Cardiac fibroblast (primary cell): ENCODE measurements at regions not wholly inside any gene's neighbourhood (a gene's known extent, or its start where the extent isn't known, plus 50 kb on each side); places are given as distances from the start of the nearest gene placed in this dataset.
"Not testable (repeated sequence)": the region's sequence is repeated elsewhere in the genome, so short reads cannot be mapped to it uniquely, and the experiment has no call there.

ENCODE experiments used
- DNase-seq, 2 donors: peaks; one replicate each; pipeline versions ENCODE4 v3.0.0 to v3.0.0-alpha.2; 2010; ENCODE audit warnings: low read depth in 2 of 2
- H3K4me3 ChIP-seq, 2 donors: replicated peaks in 1 of 2; 1 replicate in 1 of 2; 2 replicates in 1 of 2; pipeline ENCODE4 v1.5.1; 2011; ENCODE audit warnings: low read depth in 2 of 2, low read length in 2 of 2, mild to moderate bottlenecking in 2 of 2, moderate library complexity in 1 of 2
- CTCF ChIP-seq: IDR thresholded peaks from one replicate; pipeline ENCODE4 v1.5.1; 2011; ENCODE audit warnings: low read depth, mild to moderate bottlenecking, low read length, inconsistent platforms

DNA sequence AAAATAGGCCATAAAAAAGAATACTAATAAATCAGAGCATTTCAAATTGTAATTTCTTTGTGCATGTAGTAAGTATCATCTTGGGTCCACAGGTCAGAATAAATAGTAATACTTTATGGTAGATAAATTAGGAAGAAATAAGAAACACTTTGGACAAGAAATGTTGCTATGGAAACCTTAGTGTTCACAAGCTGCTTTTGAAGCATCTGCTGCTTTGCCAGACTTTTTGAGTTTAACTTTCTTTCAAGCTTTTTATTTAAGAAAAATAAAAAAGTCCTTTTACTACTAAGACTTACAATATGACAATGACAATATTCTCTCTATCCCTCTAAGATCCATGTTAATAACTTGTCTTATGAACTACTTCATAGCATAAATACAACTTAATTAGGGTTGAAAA, 690.7 kb upstream of the FSHR start:
- no peak for TF ChIP-seq CTCF
- H3K4me3 ChIP-seq: no peak overlapping the region
- DNase-seq: no peak

DNA sequence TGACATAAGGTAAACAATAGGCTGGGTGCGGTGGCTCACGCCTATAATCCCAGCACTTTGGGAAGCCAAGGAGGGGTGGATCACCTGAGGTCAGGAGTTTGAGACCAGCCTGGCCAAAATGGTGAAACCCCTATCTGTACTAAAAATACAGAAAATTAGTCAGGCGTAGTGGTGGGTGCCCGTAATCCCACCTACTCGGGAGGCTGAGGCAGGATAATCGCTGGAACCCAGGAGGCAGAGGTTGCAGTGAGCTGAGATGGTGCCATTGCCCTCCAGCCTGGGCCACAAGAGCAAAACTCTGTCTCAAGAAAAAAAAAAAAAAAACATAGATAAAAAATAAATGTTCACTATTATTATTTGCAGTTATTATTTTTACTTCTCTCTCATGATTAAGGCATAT, 689.8 kb upstream of the FSHR start:
- not testable (repeated sequence) for DNase-seq, H3K4me3 ChIP-seq

- no peak for DNase-seq
- TF ChIP-seq CTCF: no peak
- H3K4me3 ChIP-seq: no peak overlapping the region
Observed at GRCh38 chr2:49843314-49843713, 689.0 kb upstream of the FSHR start.

GRCh38 chr2:49840428-49840975, 686.2 kb upstream of the FSHR start:
- H3K4me3 ChIP-seq: no peak overlapping the region
- no peak for TF ChIP-seq CTCF
- no peak for DNase-seq

DNA sequence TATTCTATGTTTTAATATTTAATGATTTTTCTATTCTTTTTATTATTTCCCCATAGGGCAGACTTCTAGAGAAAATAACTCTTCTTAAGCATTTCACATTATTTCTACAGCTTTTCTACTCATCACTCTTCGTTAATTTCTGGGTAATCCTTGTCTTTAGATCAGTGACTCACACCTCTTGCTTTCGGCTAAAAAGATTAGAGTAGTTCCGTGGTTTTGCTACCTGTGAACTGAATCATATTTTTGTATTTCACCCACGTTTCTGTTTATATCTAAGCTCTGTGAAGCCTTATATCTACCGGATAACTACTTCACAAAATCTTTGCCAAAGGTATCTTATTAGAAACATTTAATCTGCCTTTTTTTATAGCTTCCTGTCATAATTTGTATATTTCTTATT, 685.5 kb upstream of the FSHR start:
- DNase-seq: no peak
- no peak overlapping the region for H3K4me3 ChIP-seq
- TF ChIP-seq CTCF: no peak

GRCh38 chr2:49837561-49838293, 683.4 kb upstream of the FSHR start:
- DNase-seq: no peak
- no peak overlapping the region for H3K4me3 ChIP-seq
- TF ChIP-seq CTCF: no peak

DNA sequence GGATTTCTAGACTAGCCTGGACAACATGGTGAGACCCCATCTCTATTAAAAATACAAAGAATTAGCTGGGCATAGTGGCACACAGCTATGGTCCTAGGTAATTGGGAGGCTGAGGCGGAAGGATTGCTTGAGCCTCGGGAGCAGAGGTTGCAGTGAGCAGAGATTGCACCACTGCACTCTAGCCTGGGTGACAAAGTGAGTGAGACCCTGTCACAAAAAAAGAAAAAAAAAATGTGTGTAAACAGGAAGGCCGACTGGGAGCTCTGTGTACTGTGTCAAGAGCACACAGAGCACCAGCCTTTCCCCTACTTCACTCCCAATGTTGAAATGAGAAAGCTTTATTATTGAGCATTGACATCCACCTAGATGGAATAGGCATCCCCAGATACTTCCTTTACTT, 681.7 kb upstream of the FSHR start:
- no peak for DNase-seq
- no peak for TF ChIP-seq CTCF

More for the DNA sequence above, 681.7 kb upstream of the FSHR start:
- H3K4me3 ChIP-seq: no peak overlapping the region
